B cell (primary cell): ENCODE measurements at regions not wholly inside any gene's neighbourhood (a gene's known extent, or its start where the extent isn't known, plus 50 kb on each side); places are given as distances from the start of the nearest gene placed in this dataset.

Experiments
- ATAC-seq: fragments of 200-7000 bp; cut with Tn5 transposase; one replicate; pipeline ENCODE4 v1.10.0; 2021; ENCODE audit warnings: low read depth, mild to moderate bottlenecking, moderate number of reproducible peaks, moderate library complexity
- CTCF ChIA-PET: fragments of 350-600 bp; sonication (Branson Sonifier 250); formaldehyde crosslinking; loops from one replicate; lab custom pipeline; 2021; ENCODE audit warnings: antibody characterized with exemption, inconsistent platforms; lab: Charles Lee
- POLR2A ChIA-PET: fragments of 350-600 bp; sonication (Branson Sonifier 250); formaldehyde crosslinking; loops from one replicate; lab custom pipeline; 2021; ENCODE audit warnings: antibody characterized with exemption; lab: Charles Lee
- DNase-seq: peaks from one replicate; pipeline ENCODE4 v3.0.0; 2013
- H2AFZ ChIP-seq: 2 replicates; pipeline ENCODE4 v1.6.1; 2012; ENCODE audit warnings: mild to moderate bottlenecking, low read depth, low read length; ENCODE audit not compliant: insufficient read depth, poor library complexity, severe bottlenecking
- H3K27ac ChIP-seq, 2 donors: 1 replicate in 1 of 2; 2 replicates in 1 of 2; pipeline ENCODE4 v1.5.1; 2012 to 2013; ENCODE audit warnings: low read length in 2 of 2, mild to moderate bottlenecking in 2 of 2, moderate library complexity in 1 of 2
- H3K27me3 ChIP-seq, 4 experiments: fragments of 200-600 bp in 1 of 4; sonication (generic) in 1 of 4; replicated peaks in 1 of 4; 1 replicate in 2 of 4; 2 replicates in 2 of 4; pipeline versions ENCODE4 v1.6.1 to v1.7.0; 2013 to 2016; ENCODE audit warnings: low read length in 3 of 4, mild to moderate bottlenecking in 2 of 4, mixed read lengths in 1 of 4, moderate library complexity in 1 of 4; ENCODE audit not compliant: insufficient read depth in 4 of 4, control insufficient read depth in 3 of 4; ENCODE audit errors: control extremely low read depth in 1 of 4
- H3K36me3 ChIP-seq, 2 experiments: replicated peaks in 1 of 2; 1 replicate in 1 of 2; 2 replicates in 1 of 2; pipeline versions ENCODE4 v1.6.1 to v1.7.1; 2013; ENCODE audit warnings: low read length in 1 of 2; ENCODE audit not compliant: insufficient read depth in 2 of 2, control insufficient read depth in 1 of 2; ENCODE audit errors: control extremely low read depth in 1 of 2, extremely low read depth in 1 of 2
- H3K4me1 ChIP-seq, 2 donors: fragments of 200-600 bp in 1 of 2; sonication (generic) in 1 of 2; 1 replicate in 1 of 2; 2 replicates in 1 of 2; pipeline versions ENCODE4 v1.5.1 to v1.6.1; 2013 to 2017; ENCODE audit warnings: low read length in 2 of 2; ENCODE audit not compliant: control insufficient read depth in 2 of 2, insufficient read depth in 2 of 2
- H3K4me2 ChIP-seq: replicated peaks from 2 replicates; pipeline ENCODE3; 2012; ENCODE audit warnings: mild to moderate bottlenecking, low read depth, low read length; ENCODE audit not compliant: poor library complexity, severe bottlenecking
- H3K4me3 ChIP-seq, 5 experiments: fragments of 200-600 bp in 1 of 5; sonication (generic) in 1 of 5; 1 replicate in 3 of 5; 2 replicates in 2 of 5; pipeline versions ENCODE4 v1.5.1 to v1.7.0; 2011 to 2016; ENCODE audit warnings: low read length in 4 of 5, mild to moderate bottlenecking in 4 of 5, low read depth in 2 of 5, control low read depth in 1 of 5, moderate library complexity in 1 of 5; ENCODE audit not compliant: insufficient read depth in 1 of 5; ENCODE audit errors: control extremely low read depth in 1 of 5, extremely low read depth in 1 of 5
- H3K79me2 ChIP-seq: fragments of 200-600 bp; sonication (generic); one replicate; pipeline ENCODE4 v1.6.0; 2016; ENCODE audit warnings: low read length; ENCODE audit not compliant: control insufficient read depth, insufficient read depth
- H3K9ac ChIP-seq: fragments of 200-600 bp; sonication (generic); 2 replicates; pipeline ENCODE4 v1.6.1; 2017; ENCODE audit warnings: mild to moderate bottlenecking, low read length, moderate library complexity
- H3K9me3 ChIP-seq, 3 donors: one replicate each; pipeline versions ENCODE4 v1.6.1 to v1.7.1; 2013; ENCODE audit warnings: low read length in 2 of 3; ENCODE audit not compliant: control insufficient read depth in 2 of 3, insufficient read depth in 1 of 3; ENCODE audit errors: control extremely low read depth in 1 of 3
- H4K20me1 ChIP-seq: 2 replicates; pipeline ENCODE4 v1.6.0; 2012; ENCODE audit warnings: mild to moderate bottlenecking, low read length; ENCODE audit not compliant: insufficient read depth, control insufficient read depth, poor library complexity, severe bottlenecking
- H3K27ac Mint-ChIP-seq: one replicate; pipeline ENCODE4 v1.8.0; 2021; ENCODE audit warnings: mixed read lengths
- H3K27me3 Mint-ChIP-seq: one replicate; pipeline ENCODE4 v1.8.0; 2021; ENCODE audit warnings: mixed read lengths
- H3K4me1 Mint-ChIP-seq: one replicate; pipeline ENCODE4 v1.8.0; 2021; ENCODE audit warnings: mixed read lengths
- H3K4me3 Mint-ChIP-seq: one replicate; pipeline ENCODE4 v1.8.0; 2021; ENCODE audit warnings: mixed read lengths
- H3K9me3 Mint-ChIP-seq: one replicate; pipeline ENCODE4 v1.8.0; 2022; ENCODE audit warnings: mixed read lengths; ENCODE audit not compliant: insufficient read depth
- EZH2 ChIP-seq: IDR thresholded peaks from 2 replicates; pipeline ENCODE4 v1.6.1; 2012; ENCODE audit warnings: borderline replicate concordance, low read depth, mild to moderate bottlenecking, moderate library complexity, low read length; ENCODE audit not compliant: insufficient read depth, poor library complexity, severe bottlenecking
- WGBS: methylation state at CpG from one replicate; pipeline ENCODE4 v1.1.5; 2013; ENCODE audit warnings: missing lambda C conversion rate; ENCODE audit not compliant: insufficient coverage; 5-methylcytosine and 5-hydroxymethylcytosine counted together
- intact Hi-C: fragments of 100-400 bp; cut with micrococcal nuclease; formaldehyde crosslinking; loops from one replicate; pipeline ENCODE4 v1.10.0; 2022
- TF ChIP-seq, protein P1 (sequence below): fragments of 200-600 bp; IDR thresholded peaks from one replicate; pipeline ENCODE4 v1.8.0; 2022; ENCODE audit warnings: antibody characterized with exemption, mild to moderate bottlenecking

DNA sequence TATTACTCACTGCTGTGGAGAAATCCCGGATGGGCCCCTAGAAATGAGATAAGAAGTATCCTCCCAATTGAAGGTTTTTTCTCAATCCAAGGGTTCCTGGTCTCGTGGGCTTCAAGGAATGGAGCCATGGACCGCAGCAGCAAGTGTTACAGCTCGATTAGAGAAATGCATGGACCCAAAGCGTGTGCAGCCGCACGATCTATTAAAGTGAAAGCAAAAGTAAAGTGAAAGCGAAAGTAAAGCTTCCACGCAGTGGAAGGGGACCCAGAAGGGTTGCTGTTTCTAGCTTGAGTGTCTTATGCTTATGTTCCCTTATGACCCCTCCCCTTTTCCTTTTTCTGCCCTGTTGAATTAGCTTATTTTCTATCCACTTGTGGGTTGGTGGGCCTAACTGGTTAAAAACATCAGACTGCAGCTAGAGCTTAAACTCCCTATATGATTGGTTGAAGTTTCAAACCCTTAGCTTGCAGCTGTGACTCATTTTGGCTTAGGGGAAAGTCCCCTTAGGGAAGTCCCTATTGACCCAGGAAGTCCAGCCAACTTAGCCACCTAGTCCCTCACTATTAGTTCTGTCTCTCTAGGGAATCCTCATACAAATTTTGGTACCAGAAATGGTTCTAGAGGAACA is 1111.8 kb downstream of the TAF11L14 start:
- Histone ChIP-seq H3K27ac (peak overlapping the region; percentile 85 to 94), H3K9ac (peak overlapping the region; percentile 99), H3K4me3 (peak overlapping the region; percentile 52 to 100 (median 85)), H3K27me3 (no peaks in the 10 kb centered on the region), H4K20me1 (peaks cover 3% of the 10 kb centered on the region), H3K4me2 (peak overlapping the region; percentile 91), H2AFZ (peak overlapping the region; percentile 91), H3K79me2 (peaks cover 43% of the 10 kb centered on the region), H3K36me3 (peaks cover 0 to 2% of the 10 kb centered on the region in 2 experiments), H3K4me1 (peaks cover 44 to 46% of the 10 kb centered on the region in 2 donors), H3K9me3 (no peaks in the 10 kb centered on the region)
- no peaks in the 10 kb centered on the region for H3K27me3 Mint-ChIP-seq
- H3K9me3 Mint-ChIP-seq: no peaks in the 10 kb centered on the region
- POLR2A ChIA-PET: no interaction called here
- ATAC-seq (peak; percentile 84), DNase-seq (peak; percentile 87)
- CTCF ChIA-PET: interaction anchor here (0.8 to 0.9 kb wide), 2 partner anchors 48 to 1529 kb away, joined by 3 read pairs; no protein-coding TSS in a partner anchor
- peak overlapping the region; percentile 90 for H3K4me3 Mint-ChIP-seq
- WGBS: 0% methylated on average over 7 of the region's 9 CpGs
- H3K27ac Mint-ChIP-seq: peak overlapping the region; percentile 94
- TF ChIP-seq, protein P1, sequence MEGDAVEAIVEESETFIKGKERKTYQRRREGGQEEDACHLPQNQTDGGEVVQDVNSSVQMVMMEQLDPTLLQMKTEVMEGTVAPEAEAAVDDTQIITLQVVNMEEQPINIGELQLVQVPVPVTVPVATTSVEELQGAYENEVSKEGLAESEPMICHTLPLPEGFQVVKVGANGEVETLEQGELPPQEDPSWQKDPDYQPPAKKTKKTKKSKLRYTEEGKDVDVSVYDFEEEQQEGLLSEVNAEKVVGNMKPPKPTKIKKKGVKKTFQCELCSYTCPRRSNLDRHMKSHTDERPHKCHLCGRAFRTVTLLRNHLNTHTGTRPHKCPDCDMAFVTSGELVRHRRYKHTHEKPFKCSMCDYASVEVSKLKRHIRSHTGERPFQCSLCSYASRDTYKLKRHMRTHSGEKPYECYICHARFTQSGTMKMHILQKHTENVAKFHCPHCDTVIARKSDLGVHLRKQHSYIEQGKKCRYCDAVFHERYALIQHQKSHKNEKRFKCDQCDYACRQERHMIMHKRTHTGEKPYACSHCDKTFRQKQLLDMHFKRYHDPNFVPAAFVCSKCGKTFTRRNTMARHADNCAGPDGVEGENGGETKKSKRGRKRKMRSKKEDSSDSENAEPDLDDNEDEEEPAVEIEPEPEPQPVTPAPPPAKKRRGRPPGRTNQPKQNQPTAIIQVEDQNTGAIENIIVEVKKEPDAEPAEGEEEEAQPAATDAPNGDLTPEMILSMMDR: no peak
- TF ChIP-seq EZH2: no peak
- H3K4me1 Mint-ChIP-seq: peaks cover 56% of the 10 kb centered on the region
- intact Hi-C loops: loop anchor here (1.0 to 5.0 kb wide), 2 partner anchors 48 to 1529 kb away; partner anchors contain the start of gene BASP1

DNA sequence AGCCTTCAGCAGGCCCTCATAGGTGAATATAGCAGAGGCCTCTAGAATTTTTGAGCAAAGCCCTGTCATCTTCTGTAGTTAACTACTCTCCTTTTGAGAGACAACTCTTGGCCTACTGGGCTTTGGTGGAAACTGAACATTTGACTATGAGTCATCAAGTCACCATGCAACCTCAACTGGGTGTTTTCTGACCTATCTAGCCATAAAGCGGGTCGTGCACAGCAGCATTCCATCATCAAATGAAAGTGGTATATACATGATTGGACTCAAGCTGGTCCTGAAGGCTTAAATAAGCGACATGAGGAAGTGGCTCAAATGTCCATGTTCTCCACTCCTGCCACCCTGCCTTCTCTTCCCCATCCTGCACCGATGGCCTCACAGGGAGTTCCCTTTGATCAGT is 1115.5 kb downstream of the TAF11L14 start:
- Histone ChIP-seq H3K4me3 (no peak overlapping the region), H3K9ac (no peak overlapping the region), H3K27me3 (no peaks in the 10 kb centered on the region), H3K4me1 (peaks cover 19 to 21% of the 10 kb centered on the region in 2 donors), H3K79me2 (peaks cover 10% of the 10 kb centered on the region), H3K9me3 (no peaks in the 10 kb centered on the region), H2AFZ (no peak overlapping the region), H3K4me2 (no peak overlapping the region), H4K20me1 (no peaks in the 10 kb centered on the region), H3K36me3 (no peaks in the 10 kb centered on the region), H3K27ac (no peak overlapping the region)
- no peak overlapping the region for H3K27ac Mint-ChIP-seq
- no CpG with 5 or more reads among the region's 4 CpGs for WGBS
- TF ChIP-seq, protein P1: no peak
- no peak for TF ChIP-seq EZH2
- intact Hi-C loops: loop anchor here (5.0 kb wide), 1 partner anchor 1532 kb away; the partner anchor contains the start of gene BASP1
- no peaks in the 10 kb centered on the region for H3K9me3 Mint-ChIP-seq
- CTCF ChIA-PET: no interaction called here
- H3K4me3 Mint-ChIP-seq: no peak overlapping the region
- H3K27me3 Mint-ChIP-seq: no peaks in the 10 kb centered on the region
- POLR2A ChIA-PET: no interaction called here
- ATAC-seq (no peak), DNase-seq (no peak)
- peaks cover 30% of the 10 kb centered on the region for H3K4me1 Mint-ChIP-seq
